ENCODE measurements at regions not wholly inside any gene's neighbourhood (a gene's known extent, or its start where the extent isn't known, plus 50 kb on each side); places are given as distances from the start of the nearest gene placed in this dataset.

DNA sequence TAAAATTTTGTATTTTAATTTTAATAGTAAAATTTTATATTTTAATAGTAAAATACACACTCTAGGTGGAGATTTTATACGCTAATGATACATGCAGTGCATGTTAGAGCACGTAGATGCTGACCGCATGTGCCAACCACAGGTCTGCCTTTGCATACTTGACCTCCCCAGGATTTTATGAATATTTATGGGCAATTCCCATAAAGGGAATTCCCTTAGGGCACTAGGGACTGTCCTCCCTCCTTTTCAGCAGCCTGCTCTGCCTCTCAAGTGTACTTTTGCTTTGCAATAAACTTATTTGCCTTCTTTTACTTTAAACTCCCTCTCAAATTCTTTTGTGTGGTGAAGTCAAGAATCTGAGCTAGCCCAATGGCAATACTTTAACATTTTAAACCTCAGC is 217.7 kb upstream of the CDH8 start:
- TF ChIP-seq, protein P1, sequence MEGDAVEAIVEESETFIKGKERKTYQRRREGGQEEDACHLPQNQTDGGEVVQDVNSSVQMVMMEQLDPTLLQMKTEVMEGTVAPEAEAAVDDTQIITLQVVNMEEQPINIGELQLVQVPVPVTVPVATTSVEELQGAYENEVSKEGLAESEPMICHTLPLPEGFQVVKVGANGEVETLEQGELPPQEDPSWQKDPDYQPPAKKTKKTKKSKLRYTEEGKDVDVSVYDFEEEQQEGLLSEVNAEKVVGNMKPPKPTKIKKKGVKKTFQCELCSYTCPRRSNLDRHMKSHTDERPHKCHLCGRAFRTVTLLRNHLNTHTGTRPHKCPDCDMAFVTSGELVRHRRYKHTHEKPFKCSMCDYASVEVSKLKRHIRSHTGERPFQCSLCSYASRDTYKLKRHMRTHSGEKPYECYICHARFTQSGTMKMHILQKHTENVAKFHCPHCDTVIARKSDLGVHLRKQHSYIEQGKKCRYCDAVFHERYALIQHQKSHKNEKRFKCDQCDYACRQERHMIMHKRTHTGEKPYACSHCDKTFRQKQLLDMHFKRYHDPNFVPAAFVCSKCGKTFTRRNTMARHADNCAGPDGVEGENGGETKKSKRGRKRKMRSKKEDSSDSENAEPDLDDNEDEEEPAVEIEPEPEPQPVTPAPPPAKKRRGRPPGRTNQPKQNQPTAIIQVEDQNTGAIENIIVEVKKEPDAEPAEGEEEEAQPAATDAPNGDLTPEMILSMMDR (IDR thresholded peaks at IDR 0.05), result no peak
- no peak for TF ChIP-seq POLR2A (IDR thresholded peaks at IDR 0.05)
- H3K27ac ChIP-seq, result no peak overlapping the region
- H3K4me1 ChIP-seq, result no peaks in the 10 kb centered on the region
- no peaks in the 10 kb centered on the region for H3K9me3 ChIP-seq
- H3K4me3 ChIP-seq, result no peak overlapping the region
- no peaks in the 10 kb centered on the region for H3K36me3 ChIP-seq
- H3K27me3 ChIP-seq, result no peaks in the 10 kb centered on the region
- DNase-seq, result no peak

DNA sequence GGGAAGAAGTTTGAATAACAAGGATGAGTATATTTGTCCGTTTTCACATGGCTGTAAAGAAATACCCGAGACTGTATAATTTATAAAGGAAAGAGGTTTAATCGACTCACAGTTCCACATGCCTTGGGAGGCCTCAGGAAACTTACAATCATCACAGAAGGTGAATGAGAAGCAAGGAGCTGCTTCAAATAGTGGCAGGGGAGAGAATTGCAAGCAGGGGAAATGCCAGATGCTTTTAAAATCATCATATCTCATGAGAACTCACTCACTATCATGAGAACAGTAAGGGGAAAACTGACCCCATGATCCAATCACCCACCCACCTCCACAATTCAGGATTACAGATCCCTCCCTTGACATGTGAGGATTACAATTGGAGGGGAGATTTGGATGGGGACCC is 212.8 kb upstream of the CDH8 start:
- TF ChIP-seq POLR2A (IDR thresholded peaks at IDR 0.05), result no peak
- TF ChIP-seq, protein P1 (IDR thresholded peaks at IDR 0.05), result no peak
- Histone ChIP-seq H3K4me3 (no peak overlapping the region), H3K27me3 (no peaks in the 10 kb centered on the region), H3K9me3 (no peaks in the 10 kb centered on the region), H3K36me3 (no peaks in the 10 kb centered on the region), H3K4me1 (no peaks in the 10 kb centered on the region), H3K27ac (no peak overlapping the region)
- DNase-seq, result no peak

DNA sequence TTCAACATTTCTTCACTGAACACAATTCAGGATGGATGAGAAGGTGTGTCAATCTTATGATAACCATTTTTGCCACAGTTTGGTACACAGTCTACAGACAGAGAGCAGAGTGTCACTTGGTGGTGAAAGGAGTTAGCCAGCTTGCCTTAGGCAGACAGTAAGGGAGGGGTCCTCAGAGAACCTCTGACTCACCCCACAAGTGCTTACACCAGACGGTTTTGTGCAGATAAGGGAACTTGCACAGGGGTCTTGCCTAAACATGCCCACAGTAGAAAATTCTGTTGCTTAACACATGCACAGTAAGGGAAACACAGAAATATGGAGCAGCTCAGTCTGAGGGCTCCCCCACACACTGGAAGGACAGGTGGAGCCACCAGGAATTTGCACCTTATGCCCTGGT is 204.5 kb upstream of the CDH8 start:
- H3K4me1 ChIP-seq, result no peaks in the 10 kb centered on the region
- H3K27me3 ChIP-seq, result no peaks in the 10 kb centered on the region
- H3K27ac ChIP-seq, result no peak overlapping the region
- H3K36me3 ChIP-seq, result no peaks in the 10 kb centered on the region
- H3K9me3 ChIP-seq, result no peaks in the 10 kb centered on the region
- no peak for TF ChIP-seq POLR2A (IDR thresholded peaks at IDR 0.05)
- TF ChIP-seq, protein P1 (IDR thresholded peaks at IDR 0.05), result no peak
- DNase-seq, result no peak
- no peak overlapping the region for H3K4me3 ChIP-seq

DNA sequence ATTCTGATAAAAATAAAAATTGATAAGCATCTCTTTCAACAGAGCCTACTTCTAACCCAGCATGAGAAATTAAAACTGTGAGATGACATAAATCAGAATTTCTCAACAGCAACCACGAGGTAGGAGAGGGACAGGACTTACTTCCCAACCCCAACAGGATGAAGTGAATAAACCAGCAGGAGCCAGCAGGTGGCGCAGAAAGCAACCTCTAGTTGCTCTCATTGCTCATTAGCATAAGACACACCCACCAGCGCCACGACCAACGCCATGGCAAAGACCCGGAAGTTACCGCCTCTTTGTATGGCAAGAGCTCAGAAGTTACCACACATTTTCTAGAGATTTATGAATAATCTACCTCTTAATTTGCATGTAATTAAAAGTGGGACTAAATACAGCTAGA is 189.4 kb upstream of the CDH8 start:
- Histone ChIP-seq H3K27me3 (no peaks in the 10 kb centered on the region), H3K4me1 (no peaks in the 10 kb centered on the region), H3K27ac (no peak overlapping the region), H3K4me3 (no peak overlapping the region), H3K36me3 (no peaks in the 10 kb centered on the region), H3K9me3 (no peaks in the 10 kb centered on the region)
- TF ChIP-seq POLR2A (IDR thresholded peaks at IDR 0.05), result no peak
- TF ChIP-seq, protein P1 (IDR thresholded peaks at IDR 0.05), result peak in 2 of 6 experiments; percentile 5 to 23
- DNase-seq, result peak; percentile 17 to 54 (median 50)

DNA sequence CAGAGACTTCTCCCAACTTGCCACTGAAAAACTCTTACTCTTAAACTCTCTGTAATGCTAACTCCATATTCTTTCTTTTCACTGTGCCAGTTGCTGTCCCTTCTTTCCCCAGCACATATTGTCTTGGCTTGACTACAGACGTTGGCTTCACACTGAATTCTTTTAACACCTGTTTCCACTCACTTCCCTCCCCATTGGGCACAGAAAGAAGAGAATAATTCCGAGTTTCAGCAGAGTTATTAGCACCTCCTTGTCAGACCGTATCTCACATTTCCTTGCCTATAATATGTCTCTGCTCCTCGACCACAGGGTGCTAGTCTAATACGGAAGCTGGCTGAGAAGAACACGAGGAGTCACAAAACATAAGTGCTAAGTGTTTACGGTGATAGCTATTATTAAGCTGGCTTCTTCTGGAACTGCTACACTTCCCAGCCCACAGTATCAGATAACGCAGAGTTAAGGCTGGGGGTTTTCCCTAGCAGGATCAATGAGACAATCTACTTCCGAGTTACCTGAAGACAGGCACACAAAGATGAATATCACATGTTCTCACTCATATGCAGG is 188.5 kb upstream of the CDH8 start:
- Histone ChIP-seq H3K27ac (no peak overlapping the region), H3K4me3 (no peak overlapping the region), H3K36me3 (no peaks in the 10 kb centered on the region), H3K4me1 (no peaks in the 10 kb centered on the region), H3K9me3 (no peaks in the 10 kb centered on the region), H3K27me3 (no peaks in the 10 kb centered on the region)
- DNase-seq, result no peak
- no peak for TF ChIP-seq POLR2A (IDR thresholded peaks at IDR 0.05)
- TF ChIP-seq, protein P1 (IDR thresholded peaks at IDR 0.05), result no peak

DNA sequence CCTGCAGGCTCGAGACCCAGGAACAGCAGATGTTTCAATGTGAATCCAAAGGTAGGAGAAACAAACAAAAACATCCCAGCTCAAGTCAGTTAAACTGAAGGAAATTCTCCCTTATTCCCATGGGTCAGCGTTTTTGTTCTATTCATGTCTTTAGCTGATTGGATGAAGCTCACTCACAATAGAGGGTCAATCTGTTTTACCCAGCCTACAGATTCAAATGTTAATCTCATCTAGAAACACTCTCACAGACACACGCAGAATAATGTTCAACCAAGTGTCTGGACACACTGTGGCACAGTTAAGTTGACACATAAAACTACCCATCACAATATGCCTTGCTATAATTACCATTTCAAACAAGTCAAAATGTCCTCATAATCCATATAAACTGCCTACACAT is 180.6 kb upstream of the CDH8 start:
- TF ChIP-seq POLR2A (IDR thresholded peaks at IDR 0.05), result no peak

More for the DNA sequence above, 180.6 kb upstream of the CDH8 start:
- no peak overlapping the region for H3K4me3 ChIP-seq
- H3K9me3 ChIP-seq, result no peaks in the 10 kb centered on the region
- no peak overlapping the region for H3K27ac ChIP-seq
- H3K36me3 ChIP-seq, result no peaks in the 10 kb centered on the region
- no peaks in the 10 kb centered on the region for H3K4me1 ChIP-seq
- DNase-seq, result no peak
- H3K27me3 ChIP-seq, result no peaks in the 10 kb centered on the region
